Activated B cell treated with CpG ODN at 0.5 μM for 24 hours (primary cell): ENCODE measurements at regions not wholly inside any gene's neighbourhood (a gene's known extent, or its start where the extent isn't known, plus 50 kb on each side); places are given as distances from the start of the nearest gene placed in this dataset.
"Not testable (repeated sequence)": the region's sequence is repeated elsewhere in the genome, so short reads cannot be mapped to it uniquely, and the experiment has no call there.

Source experiments
- ATAC-seq: fragments of 200-7000 bp; cut with Tn5 transposase; one replicate; pipeline ENCODE4 v1.10.0; 2021; ENCODE audit warnings: low read depth, mild to moderate bottlenecking, moderate library complexity
- CTCF ChIA-PET: fragments of 350-600 bp; sonication (Branson Sonifier 250); formaldehyde crosslinking; loops from one replicate; lab custom pipeline; 2021; ENCODE audit warnings: antibody characterized with exemption; lab: Charles Lee
- POLR2A ChIA-PET: fragments of 350-600 bp; sonication (Branson Sonifier 250); formaldehyde crosslinking; loops from one replicate; lab custom pipeline; 2021; ENCODE audit warnings: antibody characterized with exemption; lab: Charles Lee
- DNase-seq: peaks from one replicate; pipeline ENCODE4 v3.0.0; 2022
- H3K27ac Mint-ChIP-seq: one replicate; pipeline ENCODE4 v1.8.0; 2020; ENCODE audit warnings: mixed read lengths
- H3K27me3 Mint-ChIP-seq: one replicate; pipeline ENCODE4 v1.8.0; 2021; ENCODE audit warnings: mixed read lengths
- H3K36me3 Mint-ChIP-seq: one replicate; pipeline ENCODE4 v1.8.0; 2021; ENCODE audit warnings: low read depth, mixed read lengths
- H3K4me1 Mint-ChIP-seq: one replicate; pipeline ENCODE4 v1.8.0; 2021; ENCODE audit warnings: mixed read lengths
- H3K4me3 Mint-ChIP-seq: one replicate; pipeline ENCODE4 v1.8.0; 2020; ENCODE audit warnings: mild to moderate bottlenecking, mixed read lengths
- H3K9me3 Mint-ChIP-seq: one replicate; pipeline ENCODE4 v1.8.0; 2020; ENCODE audit warnings: mixed read lengths
- intact Hi-C: fragments of 100-400 bp; cut with micrococcal nuclease; formaldehyde crosslinking; loops from one replicate; pipeline ENCODE4 v1.15.1; 2024
- TF ChIP-seq, protein P1 (sequence below): fragments of 200-600 bp; IDR thresholded peaks from one replicate; pipeline ENCODE4 v1.8.0; 2022; ENCODE audit warnings: antibody characterized with exemption, mild to moderate bottlenecking

DNA sequence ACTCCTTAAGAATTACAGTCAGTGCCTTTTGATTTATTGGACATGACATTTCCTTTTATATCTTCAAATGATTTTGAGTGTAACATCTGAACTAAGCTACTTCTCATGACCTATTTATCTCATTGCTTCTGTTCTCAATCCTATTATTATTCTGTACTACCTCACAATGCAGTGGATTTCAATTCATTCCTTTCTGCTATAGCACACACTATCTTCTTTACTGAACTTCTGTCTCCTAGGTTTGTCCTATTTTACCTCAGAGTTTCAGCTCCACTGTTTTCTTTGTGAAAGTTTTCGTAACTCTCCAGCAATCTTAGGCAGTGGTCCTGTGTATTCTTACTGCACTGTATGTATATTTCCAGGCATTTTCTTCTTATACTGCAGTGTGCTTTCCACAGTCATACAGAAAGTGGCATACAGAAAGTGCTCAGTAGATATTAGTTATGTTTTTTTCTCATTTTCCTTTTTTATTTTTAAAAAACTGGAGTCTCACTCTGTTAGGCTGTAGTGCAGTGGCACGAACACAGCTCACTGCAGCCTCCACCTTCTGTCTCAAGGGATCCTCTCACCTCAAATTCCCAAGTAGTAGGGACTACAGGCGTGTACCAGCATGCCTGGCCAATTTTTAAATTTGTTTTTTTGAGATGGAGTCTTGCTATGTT is 368.6 kb upstream of the RGS6 start:
- ATAC-seq: no peak
- no peak overlapping the region for H3K4me3 Mint-ChIP-seq
- no peak overlapping the region for H3K27ac Mint-ChIP-seq
- H3K27me3 Mint-ChIP-seq: no peaks in the 10 kb centered on the region
- DNase-seq: no peak
- ChIA-PET CTCF (no interaction called here), POLR2A (interaction anchor here (0.6 to 1.6 kb wide), 2 partner anchors 8 to 9 kb away, joined by 3 to 4 read pairs; no protein-coding TSS in a partner anchor)
- TF ChIP-seq, protein P1, sequence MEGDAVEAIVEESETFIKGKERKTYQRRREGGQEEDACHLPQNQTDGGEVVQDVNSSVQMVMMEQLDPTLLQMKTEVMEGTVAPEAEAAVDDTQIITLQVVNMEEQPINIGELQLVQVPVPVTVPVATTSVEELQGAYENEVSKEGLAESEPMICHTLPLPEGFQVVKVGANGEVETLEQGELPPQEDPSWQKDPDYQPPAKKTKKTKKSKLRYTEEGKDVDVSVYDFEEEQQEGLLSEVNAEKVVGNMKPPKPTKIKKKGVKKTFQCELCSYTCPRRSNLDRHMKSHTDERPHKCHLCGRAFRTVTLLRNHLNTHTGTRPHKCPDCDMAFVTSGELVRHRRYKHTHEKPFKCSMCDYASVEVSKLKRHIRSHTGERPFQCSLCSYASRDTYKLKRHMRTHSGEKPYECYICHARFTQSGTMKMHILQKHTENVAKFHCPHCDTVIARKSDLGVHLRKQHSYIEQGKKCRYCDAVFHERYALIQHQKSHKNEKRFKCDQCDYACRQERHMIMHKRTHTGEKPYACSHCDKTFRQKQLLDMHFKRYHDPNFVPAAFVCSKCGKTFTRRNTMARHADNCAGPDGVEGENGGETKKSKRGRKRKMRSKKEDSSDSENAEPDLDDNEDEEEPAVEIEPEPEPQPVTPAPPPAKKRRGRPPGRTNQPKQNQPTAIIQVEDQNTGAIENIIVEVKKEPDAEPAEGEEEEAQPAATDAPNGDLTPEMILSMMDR: no peak
- H3K36me3 Mint-ChIP-seq: no peaks in the 10 kb centered on the region
- intact Hi-C loops: no loop called here
- no peaks in the 10 kb centered on the region for H3K9me3 Mint-ChIP-seq
- H3K4me1 Mint-ChIP-seq: peaks cover 39% of the 10 kb centered on the region

DNA sequence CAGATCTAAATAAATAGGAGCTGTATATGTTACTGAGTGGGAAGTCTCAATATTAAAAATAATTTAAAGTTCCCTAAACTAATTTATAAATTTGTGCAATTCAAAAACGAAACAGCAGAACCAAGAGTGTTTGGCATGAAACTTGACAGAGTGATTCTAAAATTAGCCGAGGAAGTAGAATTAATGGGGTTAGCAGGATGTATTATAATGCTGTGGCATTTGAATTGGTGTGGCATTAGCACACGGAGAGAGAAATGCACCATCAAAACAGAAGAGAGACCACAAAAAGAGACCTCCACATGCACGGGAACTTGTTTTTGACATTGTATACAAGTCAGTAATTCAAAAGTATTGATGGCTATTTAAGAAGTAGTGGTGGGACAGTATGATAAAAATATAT is 366.0 kb upstream of the RGS6 start:
- peaks cover 30% of the 10 kb centered on the region for H3K4me1 Mint-ChIP-seq
- intact Hi-C loops: loop anchor here (1.0 to 2.0 kb wide), 3 partner anchors 8 to 15 kb away; no protein-coding TSS in a partner anchor
- ATAC-seq: peak; percentile 81
- no peak for DNase-seq
- TF ChIP-seq, protein P1: no peak
- H3K4me3 Mint-ChIP-seq: peak overlapping the region; percentile 59
- H3K9me3 Mint-ChIP-seq: no peaks in the 10 kb centered on the region
- CTCF ChIA-PET: no interaction called here
- H3K27me3 Mint-ChIP-seq: no peaks in the 10 kb centered on the region
- H3K36me3 Mint-ChIP-seq: peaks cover 3% of the 10 kb centered on the region
- H3K27ac Mint-ChIP-seq: peak overlapping the region; percentile 51
- POLR2A ChIA-PET: interaction anchor here (2.0 kb wide), 1 partner anchor 10 kb away, joined by 8 read pairs; no protein-coding TSS in a partner anchor

DNA sequence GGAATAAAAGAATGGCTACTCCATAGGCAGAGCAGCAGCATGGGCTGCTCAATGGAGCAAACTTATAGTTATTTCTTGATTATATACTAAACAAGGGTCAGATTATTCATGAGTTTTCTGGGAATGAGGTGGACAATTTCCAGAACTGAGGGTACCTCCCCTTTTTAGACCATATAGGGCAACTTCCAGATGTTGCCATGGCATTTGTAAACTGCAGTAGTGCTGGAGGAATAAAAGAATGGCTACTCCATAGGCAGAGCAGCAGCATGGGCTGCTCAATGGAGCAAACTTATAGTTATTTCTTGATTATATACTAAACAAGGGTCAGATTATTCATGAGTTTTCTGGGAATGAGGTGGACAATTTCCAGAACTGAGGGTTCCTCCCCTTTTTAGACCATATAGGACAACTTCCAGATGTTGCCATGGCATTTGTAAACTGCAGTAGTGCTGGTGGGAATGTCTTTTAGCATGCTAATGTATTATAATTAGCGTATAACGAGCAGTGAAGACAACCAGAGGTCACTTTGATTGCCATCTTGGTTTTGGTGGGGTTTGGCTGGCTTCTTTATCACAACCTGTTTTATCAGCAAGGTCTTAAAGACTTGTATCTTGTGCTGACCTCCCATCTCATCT is 364.6 kb upstream of the RGS6 start:
- not testable (repeated sequence) for H3K9me3 Mint-ChIP-seq, H3K4me3 Mint-ChIP-seq, H3K36me3 Mint-ChIP-seq, H3K27ac Mint-ChIP-seq, H3K27me3 Mint-ChIP-seq, DNase-seq, ATAC-seq
- peaks cover 37% of the 10 kb centered on the region for H3K4me1 Mint-ChIP-seq
- CTCF ChIA-PET: interaction anchor here (1.0 kb wide), 1 partner anchor 19 kb away, joined by 3 read pairs; no protein-coding TSS in a partner anchor
- POLR2A ChIA-PET: interaction anchor here (2.0 kb wide), 1 partner anchor 12 kb away, joined by 8 read pairs; no protein-coding TSS in a partner anchor
- intact Hi-C loops: loop anchor here (2.0 kb wide), 1 partner anchor 17 kb away; no protein-coding TSS in a partner anchor

DNA sequence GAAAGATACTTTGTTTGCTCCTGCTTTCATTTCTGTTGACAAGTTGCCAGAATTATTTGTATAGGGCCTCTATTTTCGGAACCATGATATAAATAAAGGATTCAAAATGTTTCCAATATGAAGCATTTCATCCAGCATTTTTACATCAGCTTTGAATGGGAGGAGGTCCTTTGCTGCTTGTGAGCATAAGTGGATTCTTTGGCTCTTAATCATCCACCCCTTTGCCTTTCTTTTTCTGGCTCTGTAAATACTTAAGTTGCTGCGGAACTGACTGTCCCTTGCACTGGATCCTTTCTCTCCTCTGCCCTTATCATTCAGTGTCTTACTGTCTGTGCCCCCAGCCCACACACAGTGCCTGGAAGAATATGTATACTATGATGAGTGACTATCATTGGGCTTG is 357.3 kb upstream of the RGS6 start:
- Mint-ChIP-seq H3K36me3 (peaks cover 18% of the 10 kb centered on the region), H3K4me1 (peaks cover 46% of the 10 kb centered on the region), H3K4me3 (no peak overlapping the region), H3K9me3 (no peaks in the 10 kb centered on the region), H3K27ac (no peak overlapping the region), H3K27me3 (no peaks in the 10 kb centered on the region)
- POLR2A ChIA-PET: no interaction called here
- intact Hi-C loops: loop anchor here (1.0 kb wide), 1 partner anchor 9 kb away; no protein-coding TSS in a partner anchor
- CTCF ChIA-PET: no interaction called here
- TF ChIP-seq, protein P1: no peak
- DNase-seq: no peak
- no peak for ATAC-seq

DNA sequence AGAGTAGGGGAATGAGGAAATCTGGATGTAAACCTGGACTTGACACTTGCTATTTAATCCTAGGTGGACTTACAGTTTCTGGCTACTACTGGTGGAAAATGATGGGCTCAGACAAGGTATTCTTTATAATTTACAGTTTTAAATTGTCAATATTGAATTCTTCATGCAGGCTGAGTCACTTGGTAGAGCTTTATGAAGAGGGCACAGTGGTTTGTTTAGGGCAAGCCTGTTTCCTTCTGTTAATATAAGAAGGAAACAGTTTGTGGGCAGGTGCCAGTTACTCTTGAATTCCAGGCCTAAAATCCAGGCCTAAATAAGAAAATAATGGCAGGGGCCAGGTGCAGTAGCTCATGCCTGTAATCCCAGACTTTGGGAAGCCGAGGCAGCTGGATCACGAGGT is 355.8 kb upstream of the RGS6 start:
- Mint-ChIP-seq H3K27me3 (no peaks in the 10 kb centered on the region), H3K4me3 (no peak overlapping the region), H3K9me3 (no peaks in the 10 kb centered on the region), H3K4me1 (peaks cover 48% of the 10 kb centered on the region), H3K27ac (no peak overlapping the region), H3K36me3 (peaks cover 17% of the 10 kb centered on the region)
- POLR2A ChIA-PET: no interaction called here
- DNase-seq: no peak
- CTCF ChIA-PET: interaction anchor here (1.0 kb wide), 2 partner anchors 21 to 255 kb away, joined by 3 read pairs; no protein-coding TSS in a partner anchor
- intact Hi-C loops: no loop called here
- no peak for ATAC-seq
- TF ChIP-seq, protein P1: no peak
